ENCODE measurements at regions not wholly inside any gene's neighbourhood (a gene's known extent, or its start where the extent isn't known, plus 50 kb on each side); places are given as distances from the start of the nearest gene placed in this dataset.

DNA sequence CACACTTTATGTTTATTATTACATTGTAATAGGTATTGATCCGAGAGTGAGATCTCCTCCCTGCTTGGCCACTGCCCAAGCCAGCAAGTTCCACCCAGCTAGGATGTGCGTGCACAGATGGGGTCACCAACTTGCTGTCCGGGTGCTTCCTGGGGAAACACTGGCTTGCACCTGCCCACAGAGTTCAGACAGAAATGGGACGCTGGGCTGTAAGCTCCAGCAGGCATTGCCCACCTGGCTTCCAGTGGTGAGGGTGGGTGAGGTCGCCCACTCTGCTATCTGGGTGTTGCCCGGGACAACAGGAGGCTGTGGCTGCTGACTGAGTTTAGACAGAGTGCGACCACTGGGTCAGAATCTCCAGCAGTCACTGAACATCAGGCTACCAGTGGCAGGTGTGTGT lies 289.8 kb upstream of the ANO3 start:
- intact Hi-C loops (cut with DNase I; ENCODE audit: low total_unique reads), result no loop called here
- no peak overlapping the region for H3K4me3 ChIP-seq
- H3K4me1 ChIP-seq, result no peaks in the 10 kb centered on the region
- no peaks in the 10 kb centered on the region for H3K36me3 ChIP-seq
- TF ChIP-seq, protein P1, sequence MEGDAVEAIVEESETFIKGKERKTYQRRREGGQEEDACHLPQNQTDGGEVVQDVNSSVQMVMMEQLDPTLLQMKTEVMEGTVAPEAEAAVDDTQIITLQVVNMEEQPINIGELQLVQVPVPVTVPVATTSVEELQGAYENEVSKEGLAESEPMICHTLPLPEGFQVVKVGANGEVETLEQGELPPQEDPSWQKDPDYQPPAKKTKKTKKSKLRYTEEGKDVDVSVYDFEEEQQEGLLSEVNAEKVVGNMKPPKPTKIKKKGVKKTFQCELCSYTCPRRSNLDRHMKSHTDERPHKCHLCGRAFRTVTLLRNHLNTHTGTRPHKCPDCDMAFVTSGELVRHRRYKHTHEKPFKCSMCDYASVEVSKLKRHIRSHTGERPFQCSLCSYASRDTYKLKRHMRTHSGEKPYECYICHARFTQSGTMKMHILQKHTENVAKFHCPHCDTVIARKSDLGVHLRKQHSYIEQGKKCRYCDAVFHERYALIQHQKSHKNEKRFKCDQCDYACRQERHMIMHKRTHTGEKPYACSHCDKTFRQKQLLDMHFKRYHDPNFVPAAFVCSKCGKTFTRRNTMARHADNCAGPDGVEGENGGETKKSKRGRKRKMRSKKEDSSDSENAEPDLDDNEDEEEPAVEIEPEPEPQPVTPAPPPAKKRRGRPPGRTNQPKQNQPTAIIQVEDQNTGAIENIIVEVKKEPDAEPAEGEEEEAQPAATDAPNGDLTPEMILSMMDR (IDR thresholded peaks at IDR 0.05), result no peak
- H3K9me3 ChIP-seq, result no peaks in the 10 kb centered on the region
- H3K27ac ChIP-seq, result no peak overlapping the region
- DNase-seq, result no peak
- H3K27me3 ChIP-seq, result no peaks in the 10 kb centered on the region

DNA sequence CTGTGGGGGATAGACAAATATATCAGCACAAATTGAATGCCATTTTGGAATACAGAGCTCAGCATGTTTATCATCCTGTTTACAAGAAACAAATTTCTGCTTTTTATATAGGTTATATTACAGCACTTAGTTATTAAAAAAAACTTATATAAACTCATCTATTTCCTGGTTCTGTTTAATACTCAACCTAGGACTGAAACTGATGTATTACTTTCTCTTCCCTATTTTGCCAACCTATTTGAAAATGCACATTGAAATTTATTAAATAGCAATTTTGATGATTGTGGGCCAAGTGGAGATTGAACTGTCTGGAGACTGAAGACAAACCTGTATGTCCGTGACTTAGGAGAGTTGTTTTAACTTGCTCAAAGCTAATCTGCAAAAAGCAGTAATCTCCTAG lies 288.3 kb upstream of the ANO3 start:
- Histone ChIP-seq H3K9me3 (no peaks in the 10 kb centered on the region), H3K4me3 (no peak overlapping the region), H3K27ac (no peak overlapping the region), H3K36me3 (no peaks in the 10 kb centered on the region), H3K27me3 (no peaks in the 10 kb centered on the region), H3K4me1 (peaks cover 0 to 3% (median 0%) of the 10 kb centered on the region in 4 donors)
- DNase-seq, result no peak
- intact Hi-C loops (cut with DNase I; ENCODE audit: low total_unique reads), result no loop called here
- TF ChIP-seq, protein P1 (IDR thresholded peaks at IDR 0.05), result no peak

DNA sequence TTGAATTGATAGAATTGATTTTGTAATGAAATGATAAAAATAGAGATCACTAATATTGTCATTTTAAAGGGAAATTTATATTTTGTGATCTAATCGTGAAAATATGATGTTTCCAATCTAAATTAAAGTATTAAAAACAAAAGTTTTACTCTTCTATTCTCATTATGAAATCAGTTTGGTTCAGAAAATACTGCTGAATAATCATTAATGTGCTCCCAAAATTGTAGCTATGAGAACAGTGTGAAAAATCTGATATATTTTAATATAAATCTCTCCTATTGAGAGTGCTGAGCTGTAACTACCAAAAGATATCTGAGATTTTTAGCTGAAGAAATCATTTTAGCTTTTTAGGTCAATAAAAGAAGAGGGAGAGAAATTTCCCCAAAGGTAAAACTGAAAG lies 287.5 kb upstream of the ANO3 start:
- H3K36me3 ChIP-seq, result no peaks in the 10 kb centered on the region
- no peaks in the 10 kb centered on the region for H3K27me3 ChIP-seq
- no peaks in the 10 kb centered on the region for H3K9me3 ChIP-seq
- no peak overlapping the region for H3K4me3 ChIP-seq
- intact Hi-C loops (cut with DNase I; ENCODE audit: low total_unique reads), result no loop called here
- TF ChIP-seq, protein P1 (IDR thresholded peaks at IDR 0.05), result no peak
- DNase-seq, result no peak
- no peak overlapping the region for H3K27ac ChIP-seq
- peaks cover 0 to 6% (median 0%) of the 10 kb centered on the region in 4 donors for H3K4me1 ChIP-seq

DNA sequence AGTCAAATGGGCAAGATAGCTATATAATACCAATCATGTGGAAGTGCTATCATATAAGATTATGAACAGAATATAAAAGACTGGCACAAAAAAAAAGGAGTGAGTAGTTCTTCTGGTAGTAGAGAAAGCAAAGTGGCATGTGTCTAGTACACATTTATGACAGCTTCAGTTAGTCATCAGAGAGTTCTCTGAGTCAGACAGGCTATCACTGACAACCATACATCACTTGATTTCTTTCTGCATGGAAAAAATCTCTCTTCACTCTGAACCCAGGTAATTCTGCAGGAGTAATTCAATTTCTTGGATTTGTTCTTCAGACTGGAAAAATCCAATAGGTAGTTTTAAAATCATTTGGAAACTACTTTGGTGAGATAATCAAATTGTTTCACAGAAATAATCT lies 286.8 kb upstream of the ANO3 start:
- H3K9me3 ChIP-seq, result no peaks in the 10 kb centered on the region
- H3K27ac ChIP-seq, result no peak overlapping the region
- H3K4me3 ChIP-seq, result no peak overlapping the region
- H3K36me3 ChIP-seq, result no peaks in the 10 kb centered on the region
- peaks cover 0 to 6% (median 0%) of the 10 kb centered on the region in 4 donors for H3K4me1 ChIP-seq
- no peak for DNase-seq
- TF ChIP-seq, protein P1 (IDR thresholded peaks at IDR 0.05), result no peak
- intact Hi-C loops (cut with DNase I; ENCODE audit: low total_unique reads), result no loop called here
- no peaks in the 10 kb centered on the region for H3K27me3 ChIP-seq

DNA sequence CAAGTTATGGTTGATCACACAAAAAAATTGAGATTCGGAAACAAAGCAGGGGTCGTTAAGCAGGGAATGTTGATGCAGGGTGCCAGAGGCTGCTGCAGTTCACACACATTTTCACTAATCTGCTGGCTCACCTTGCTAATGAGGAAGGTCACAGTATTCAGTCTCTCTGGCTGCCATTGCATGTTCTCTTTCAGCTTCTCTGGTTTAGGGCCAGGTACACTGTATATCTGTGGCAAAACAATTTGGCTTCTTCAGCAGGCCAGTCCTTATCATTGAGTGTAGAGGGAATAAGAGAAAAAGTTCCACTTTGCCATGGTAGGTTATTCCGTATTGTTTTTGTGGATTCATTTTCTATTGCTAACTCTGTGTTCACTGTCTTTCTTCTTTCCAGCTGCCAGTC lies 283.7 kb upstream of the ANO3 start:
- H3K9me3 ChIP-seq, result no peaks in the 10 kb centered on the region
- no peaks in the 10 kb centered on the region for H3K36me3 ChIP-seq
- TF ChIP-seq, protein P1 (IDR thresholded peaks at IDR 0.05), result no peak
- no peaks in the 10 kb centered on the region for H3K27me3 ChIP-seq
- peaks cover 0 to 6% (median 0%) of the 10 kb centered on the region in 4 donors for H3K4me1 ChIP-seq
- intact Hi-C loops (cut with DNase I; ENCODE audit: low total_unique reads), result no loop called here
- no peak overlapping the region for H3K4me3 ChIP-seq
- DNase-seq, result no peak
- no peak overlapping the region for H3K27ac ChIP-seq

DNA sequence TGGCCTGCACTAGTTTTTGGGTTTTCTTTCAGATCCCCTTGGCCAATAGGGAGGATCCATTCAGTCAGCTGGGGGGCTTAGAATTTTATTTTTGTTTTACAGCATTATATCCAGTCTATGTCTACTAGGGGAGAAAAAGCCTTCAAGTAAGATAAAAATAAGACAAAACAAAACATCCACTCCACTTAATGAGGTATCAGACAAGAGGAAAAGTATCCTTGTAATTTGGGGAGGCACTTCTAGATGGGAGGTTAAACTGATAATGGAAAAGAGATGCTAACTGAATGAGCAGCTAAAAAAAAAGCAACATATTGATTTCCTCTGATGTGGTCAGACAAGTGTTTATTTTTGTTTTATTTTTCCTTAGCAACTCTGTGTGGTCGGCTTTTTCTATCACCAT lies 278.0 kb upstream of the ANO3 start:
- no peak overlapping the region for H3K4me3 ChIP-seq

More for the DNA sequence above, 278.0 kb upstream of the ANO3 start:
- intact Hi-C loops (cut with DNase I; ENCODE audit: low total_unique reads), result no loop called here
- Histone ChIP-seq H3K27me3 (no peaks in the 10 kb centered on the region), H3K4me1 (no peaks in the 10 kb centered on the region), H3K27ac (no peak overlapping the region), H3K36me3 (no peaks in the 10 kb centered on the region), H3K9me3 (no peaks in the 10 kb centered on the region)
- DNase-seq, result no peak
- TF ChIP-seq, protein P1 (IDR thresholded peaks at IDR 0.05), result no peak
